ENCODE measurements at regions not wholly inside any gene's neighbourhood (a gene's known extent, or its start where the extent isn't known, plus 50 kb on each side); places are given as distances from the start of the nearest gene placed in this dataset.
"Not testable (repeated sequence)": the region's sequence is repeated elsewhere in the genome, so short reads cannot be mapped to it uniquely, and the experiment has no call there.

GRCh38 chr4:120238277-120238973 is 171.8 kb upstream of the MAD2L1 start:
- Histone ChIP-seq H3K36me3 (ENCODE audit: insufficient read depth, low read length) (no peaks in the 10 kb centered on the region), H3K4me1 (ENCODE audit: insufficient read depth, low read length) (peaks cover 16% of the 10 kb centered on the region), H3K4me3 (ENCODE audit: low read length) (no peak overlapping the region), H3K27me3 (ENCODE audit: insufficient read depth, low read length) (no peaks in the 10 kb centered on the region), H2AFZ (ENCODE audit: low read depth, low read length) (no peak overlapping the region), H3K9me3 (ENCODE audit: low read length) (no peaks in the 10 kb centered on the region)

DNA sequence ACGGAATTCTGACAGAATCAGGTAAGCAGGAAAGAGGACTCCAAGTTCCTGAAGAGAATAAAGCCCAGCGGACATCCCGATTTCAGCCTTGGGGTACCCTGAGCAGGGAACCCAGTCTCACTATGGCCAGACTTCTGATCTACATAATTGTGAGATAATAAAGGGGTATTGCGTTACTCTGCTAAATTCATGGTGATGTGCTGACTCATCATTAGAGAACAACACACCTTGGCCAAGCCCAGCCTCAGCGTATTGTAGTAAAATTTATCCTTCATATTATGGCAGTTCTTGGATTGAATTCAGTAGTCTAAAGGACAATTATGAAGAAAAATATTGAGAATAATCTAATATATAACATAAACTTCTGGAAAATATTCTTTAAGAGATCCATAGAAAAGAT is 170.2 kb upstream of the MAD2L1 start:
- H2AFZ ChIP-seq (ENCODE audit: low read depth, low read length), result no peak overlapping the region
- no peaks in the 10 kb centered on the region for H3K36me3 ChIP-seq (ENCODE audit: insufficient read depth, low read length)
- peaks cover under 1% of the 10 kb centered on the region for H3K4me1 ChIP-seq (ENCODE audit: insufficient read depth, low read length)
- no peaks in the 10 kb centered on the region for H3K27me3 ChIP-seq (ENCODE audit: insufficient read depth, low read length)
- H3K4me3 ChIP-seq (ENCODE audit: low read length), result no peak overlapping the region
- no peaks in the 10 kb centered on the region for H3K9me3 ChIP-seq (ENCODE audit: low read length)

GRCh38 chr4:120232050-120232449 is 165.4 kb upstream of the MAD2L1 start:
- H3K4me3 ChIP-seq (ENCODE audit: low read length), result no peak overlapping the region
- no peaks in the 10 kb centered on the region for H3K27me3 ChIP-seq (ENCODE audit: insufficient read depth, low read length)
- H3K36me3 ChIP-seq (ENCODE audit: insufficient read depth, low read length), result no peaks in the 10 kb centered on the region
- H3K9me3 ChIP-seq (ENCODE audit: low read length), result no peaks in the 10 kb centered on the region
- no peak overlapping the region for H2AFZ ChIP-seq (ENCODE audit: low read depth, low read length)
- no peaks in the 10 kb centered on the region for H3K4me1 ChIP-seq (ENCODE audit: insufficient read depth, low read length)

DNA sequence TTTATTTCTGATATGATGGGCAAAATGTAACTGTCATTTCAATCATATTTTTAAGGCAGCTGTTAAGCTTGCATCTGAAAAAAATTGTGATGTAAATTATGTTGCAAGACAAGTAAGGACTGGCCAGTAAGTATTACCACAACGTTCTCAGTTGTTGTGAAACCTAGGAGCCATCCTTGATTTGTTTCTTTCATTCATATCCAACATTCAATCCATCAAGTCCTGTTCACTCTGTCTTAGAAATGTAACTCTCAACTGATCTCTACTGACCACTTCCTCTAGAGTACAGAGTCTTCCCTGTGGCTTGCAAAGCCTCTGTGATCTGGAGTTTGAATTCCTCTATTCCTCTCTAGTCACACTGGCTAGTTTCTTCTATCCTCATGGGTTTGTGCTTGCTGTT is 161.4 kb upstream of the MAD2L1 start:
- Histone ChIP-seq H3K4me3 (ENCODE audit: low read length) (no peak overlapping the region), H3K27me3 (ENCODE audit: insufficient read depth, low read length) (no peaks in the 10 kb centered on the region), H2AFZ (ENCODE audit: low read depth, low read length) (no peak overlapping the region), H3K4me1 (ENCODE audit: insufficient read depth, low read length) (no peaks in the 10 kb centered on the region), H3K36me3 (ENCODE audit: insufficient read depth, low read length) (no peaks in the 10 kb centered on the region), H3K9me3 (ENCODE audit: low read length) (no peaks in the 10 kb centered on the region)

- Histone ChIP-seq H3K27me3 (ENCODE audit: insufficient read depth, low read length) (no peaks in the 10 kb centered on the region), H2AFZ (ENCODE audit: low read depth, low read length) (no peak overlapping the region), H3K4me3 (ENCODE audit: low read length) (no peak overlapping the region), H3K36me3 (ENCODE audit: insufficient read depth, low read length) (no peaks in the 10 kb centered on the region), H3K4me1 (ENCODE audit: insufficient read depth, low read length) (no peaks in the 10 kb centered on the region), H3K9me3 (ENCODE audit: low read length) (no peaks in the 10 kb centered on the region)
These were observed 160.9 kb upstream of the MAD2L1 start for GRCh38 chr4:120227554-120227953.

GRCh38 chr4:120225527-120225926 is 158.9 kb upstream of the MAD2L1 start:
- Histone ChIP-seq H2AFZ (ENCODE audit: low read depth, low read length) (no peak overlapping the region), H3K27me3 (ENCODE audit: insufficient read depth, low read length) (no peaks in the 10 kb centered on the region), H3K4me3 (ENCODE audit: low read length) (no peak overlapping the region), H3K9me3 (ENCODE audit: low read length) (no peaks in the 10 kb centered on the region), H3K36me3 (ENCODE audit: insufficient read depth, low read length) (no peaks in the 10 kb centered on the region), H3K4me1 (ENCODE audit: insufficient read depth, low read length) (no peaks in the 10 kb centered on the region)

GRCh38 chr4:120218981-120219380 is 152.3 kb upstream of the MAD2L1 start:
- no peaks in the 10 kb centered on the region for H3K27me3 ChIP-seq (ENCODE audit: insufficient read depth, low read length)

GRCh38 chr4:120215350-120215749 is 148.7 kb upstream of the MAD2L1 start:
- Histone ChIP-seq H3K4me3 (ENCODE audit: low read length) (no peak overlapping the region), H2AFZ (ENCODE audit: low read depth, low read length) (no peak overlapping the region), H3K9me3 (ENCODE audit: low read length) (peaks cover 4% of the 10 kb centered on the region), H3K27me3 (ENCODE audit: insufficient read depth, low read length) (no peaks in the 10 kb centered on the region), H3K36me3 (ENCODE audit: insufficient read depth, low read length) (no peaks in the 10 kb centered on the region), H3K4me1 (ENCODE audit: insufficient read depth, low read length) (no peaks in the 10 kb centered on the region)

More at GRCh38 chr4:120218981-120219380, 152.3 kb upstream of the MAD2L1 start:
- Histone ChIP-seq H3K36me3 (ENCODE audit: insufficient read depth, low read length) (no peaks in the 10 kb centered on the region), H2AFZ (ENCODE audit: low read depth, low read length) (no peak overlapping the region), H3K4me1 (ENCODE audit: insufficient read depth, low read length) (no peaks in the 10 kb centered on the region), H3K9me3 (ENCODE audit: low read length) (peaks cover 4% of the 10 kb centered on the region), H3K4me3 (ENCODE audit: low read length) (no peak overlapping the region)

GRCh38 chr4:120211408-120212015 is 144.9 kb upstream of the MAD2L1 start:
- H3K4me3 ChIP-seq (ENCODE audit: low read length), result no peak overlapping the region
- H2AFZ ChIP-seq (ENCODE audit: low read depth, low read length), result no peak overlapping the region
- no peaks in the 10 kb centered on the region for H3K27me3 ChIP-seq (ENCODE audit: insufficient read depth, low read length)
- no peaks in the 10 kb centered on the region for H3K36me3 ChIP-seq (ENCODE audit: insufficient read depth, low read length)
- no peaks in the 10 kb centered on the region for H3K9me3 ChIP-seq (ENCODE audit: low read length)
- no peaks in the 10 kb centered on the region for H3K4me1 ChIP-seq (ENCODE audit: insufficient read depth, low read length)

DNA sequence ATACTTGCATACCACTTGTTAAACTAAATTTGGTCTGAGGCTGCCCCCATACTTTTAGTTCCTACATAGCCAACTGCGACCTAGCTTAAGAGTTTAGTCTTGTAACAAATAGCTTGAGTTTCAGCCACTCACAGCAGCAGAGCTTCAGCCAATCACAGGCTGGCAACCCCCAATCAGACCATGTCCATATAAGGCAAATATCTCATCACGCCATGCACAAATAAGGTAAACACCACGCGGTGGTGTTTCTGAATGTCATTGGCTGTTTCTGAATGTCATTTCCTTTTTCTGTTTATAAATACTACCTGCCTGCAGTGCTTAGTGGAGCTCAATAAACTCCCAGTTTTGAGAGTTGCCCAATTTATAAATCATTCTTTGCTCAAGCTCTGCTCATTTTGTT is 143.1 kb upstream of the MAD2L1 start:
- Histone ChIP-seq H3K36me3 (ENCODE audit: insufficient read depth, low read length) (no peaks in the 10 kb centered on the region), H3K9me3 (ENCODE audit: low read length) (no peaks in the 10 kb centered on the region), H2AFZ (ENCODE audit: low read depth, low read length) (no peak overlapping the region), H3K27me3 (ENCODE audit: insufficient read depth, low read length) (no peaks in the 10 kb centered on the region), H3K4me3 (ENCODE audit: low read length) (no peak overlapping the region), H3K4me1 (ENCODE audit: insufficient read depth, low read length) (no peaks in the 10 kb centered on the region)

- H3K4me3 ChIP-seq (ENCODE audit: low read length), result no peak overlapping the region
- no peaks in the 10 kb centered on the region for H3K27me3 ChIP-seq (ENCODE audit: insufficient read depth, low read length)
- no peaks in the 10 kb centered on the region for H3K4me1 ChIP-seq (ENCODE audit: insufficient read depth, low read length)
- H3K9me3 ChIP-seq (ENCODE audit: low read length), result peaks cover 2% of the 10 kb centered on the region
- no peak overlapping the region for H2AFZ ChIP-seq (ENCODE audit: low read depth, low read length)
- no peaks in the 10 kb centered on the region for H3K36me3 ChIP-seq (ENCODE audit: insufficient read depth, low read length)
These were observed 140.4 kb upstream of the MAD2L1 start for GRCh38 chr4:120207021-120207420.

- H3K36me3 ChIP-seq (ENCODE audit: insufficient read depth, low read length), result no peaks in the 10 kb centered on the region
- no peak overlapping the region for H3K4me3 ChIP-seq (ENCODE audit: low read length)
- peaks cover 2% of the 10 kb centered on the region for H3K9me3 ChIP-seq (ENCODE audit: low read length)
- no peaks in the 10 kb centered on the region for H3K27me3 ChIP-seq (ENCODE audit: insufficient read depth, low read length)
- no peaks in the 10 kb centered on the region for H3K4me1 ChIP-seq (ENCODE audit: insufficient read depth, low read length)
- no peak overlapping the region for H2AFZ ChIP-seq (ENCODE audit: low read depth, low read length)
These were observed 135.6 kb upstream of the MAD2L1 start for GRCh38 chr4:120202222-120202621.

DNA sequence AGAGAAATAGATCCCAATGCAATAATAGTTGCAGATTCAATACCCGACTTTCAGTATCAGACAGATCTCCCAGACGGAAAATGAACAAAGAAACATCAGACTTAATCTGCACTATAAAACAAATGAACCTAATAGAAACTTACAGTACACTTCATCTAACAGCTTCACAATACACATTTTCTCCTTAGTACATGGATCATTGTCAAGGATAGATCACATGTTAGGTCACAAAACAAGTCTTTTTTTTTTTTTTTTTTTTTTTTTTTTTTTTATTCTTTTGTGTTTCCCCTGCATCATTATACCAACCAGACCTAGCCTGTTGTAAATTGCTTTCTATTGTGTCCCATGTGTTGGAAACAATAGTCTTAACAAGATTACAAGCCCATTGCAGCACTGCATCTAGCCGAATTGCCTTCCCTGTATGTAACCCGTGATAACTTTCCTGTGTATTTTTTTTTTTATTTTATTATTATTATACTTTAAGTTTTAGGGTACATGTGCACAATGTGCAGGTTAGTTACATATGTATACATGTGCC is 134.0 kb upstream of the MAD2L1 start:
- H3K4me3 ChIP-seq (ENCODE audit: low read length); H3K27me3 ChIP-seq (ENCODE audit: insufficient read depth, low read length); H3K9me3 ChIP-seq (ENCODE audit: low read length); H3K4me1 ChIP-seq (ENCODE audit: insufficient read depth, low read length); H3K36me3 ChIP-seq (ENCODE audit: insufficient read depth, low read length); H2AFZ ChIP-seq (ENCODE audit: low read depth, low read length): not testable (repeated sequence)
